ENCODE measurements at regions not wholly inside any gene's neighbourhood (a gene's known extent, or its start where the extent isn't known, plus 50 kb on each side); places are given as distances from the start of the nearest gene placed in this dataset.
"Not testable (repeated sequence)": the region's sequence is repeated elsewhere in the genome, so short reads cannot be mapped to it uniquely, and the experiment has no call there.

DNA sequence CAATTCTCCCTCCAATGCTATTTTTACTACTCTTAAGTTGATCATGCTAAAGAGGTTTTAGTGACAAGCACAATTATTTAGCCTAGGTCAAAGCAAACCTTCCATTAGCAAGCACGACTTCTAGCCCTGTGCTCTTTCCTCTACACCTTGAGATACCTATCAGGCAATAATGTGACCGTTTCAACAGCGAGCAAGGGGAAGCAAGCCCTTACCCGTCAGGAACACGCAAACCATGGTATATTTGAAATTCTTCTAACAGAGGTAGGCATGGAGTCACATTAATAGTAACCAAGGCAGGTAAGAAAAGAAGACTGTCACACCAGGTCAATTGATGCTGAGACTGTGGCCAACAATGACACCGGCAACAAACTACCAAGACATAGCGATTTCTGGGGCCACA lies 68.9 kb upstream of the VGLL4 start:
- Histone ChIP-seq H3K9me2 (replicated peaks; ENCODE audit: insufficient read depth, low read length) (no peaks in the 10 kb centered on the region), H3K9me3 (ENCODE audit: insufficient read depth, low read length) (peaks cover 12% of the 10 kb centered on the region; the same call in 1 of the 2 replicates), H3K27me3 (ENCODE audit: low read length) (no peaks in the 10 kb centered on the region), H3K36me3 (ENCODE audit: low read length) (no peaks in the 10 kb centered on the region), H3K27ac (ENCODE audit: low read depth, low read length) (no peak overlapping the region), H3K4me3 (ENCODE audit: insufficient read depth, low read length, poor library complexity, severe bottlenecking) (no peak overlapping the region), H3K4me2 (ENCODE audit: low read depth, low read length, poor library complexity, severe bottlenecking) (no peak overlapping the region), H2AFZ (ENCODE audit: low read depth, low read length, severe bottlenecking) (no peak overlapping the region), H3K79me2 (ENCODE audit: insufficient read depth, low read length) (peaks cover 20% of the 10 kb centered on the region; the same call in 1 of the 2 replicates), H3K9ac (ENCODE audit: low read length) (no peak overlapping the region), H3F3A (ENCODE audit: insufficient read depth) (peaks cover 13% of the 10 kb centered on the region), H4K20me1 (ENCODE audit: low read depth, low read length) (peaks cover 19% of the 10 kb centered on the region; the same call in 1 of the 2 replicates)
- TF ChIP-seq, protein P1, sequence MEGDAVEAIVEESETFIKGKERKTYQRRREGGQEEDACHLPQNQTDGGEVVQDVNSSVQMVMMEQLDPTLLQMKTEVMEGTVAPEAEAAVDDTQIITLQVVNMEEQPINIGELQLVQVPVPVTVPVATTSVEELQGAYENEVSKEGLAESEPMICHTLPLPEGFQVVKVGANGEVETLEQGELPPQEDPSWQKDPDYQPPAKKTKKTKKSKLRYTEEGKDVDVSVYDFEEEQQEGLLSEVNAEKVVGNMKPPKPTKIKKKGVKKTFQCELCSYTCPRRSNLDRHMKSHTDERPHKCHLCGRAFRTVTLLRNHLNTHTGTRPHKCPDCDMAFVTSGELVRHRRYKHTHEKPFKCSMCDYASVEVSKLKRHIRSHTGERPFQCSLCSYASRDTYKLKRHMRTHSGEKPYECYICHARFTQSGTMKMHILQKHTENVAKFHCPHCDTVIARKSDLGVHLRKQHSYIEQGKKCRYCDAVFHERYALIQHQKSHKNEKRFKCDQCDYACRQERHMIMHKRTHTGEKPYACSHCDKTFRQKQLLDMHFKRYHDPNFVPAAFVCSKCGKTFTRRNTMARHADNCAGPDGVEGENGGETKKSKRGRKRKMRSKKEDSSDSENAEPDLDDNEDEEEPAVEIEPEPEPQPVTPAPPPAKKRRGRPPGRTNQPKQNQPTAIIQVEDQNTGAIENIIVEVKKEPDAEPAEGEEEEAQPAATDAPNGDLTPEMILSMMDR (IDR thresholded peaks at IDR 0.05; ENCODE audit: insufficient read depth, low read length, poor library complexity, severe bottlenecking), result no peak
- no peak for TF ChIP-seq EZH2phosphoT487 (conservative IDR thresholded peaks at IDR 0.05; ENCODE audit: low read length)

DNA sequence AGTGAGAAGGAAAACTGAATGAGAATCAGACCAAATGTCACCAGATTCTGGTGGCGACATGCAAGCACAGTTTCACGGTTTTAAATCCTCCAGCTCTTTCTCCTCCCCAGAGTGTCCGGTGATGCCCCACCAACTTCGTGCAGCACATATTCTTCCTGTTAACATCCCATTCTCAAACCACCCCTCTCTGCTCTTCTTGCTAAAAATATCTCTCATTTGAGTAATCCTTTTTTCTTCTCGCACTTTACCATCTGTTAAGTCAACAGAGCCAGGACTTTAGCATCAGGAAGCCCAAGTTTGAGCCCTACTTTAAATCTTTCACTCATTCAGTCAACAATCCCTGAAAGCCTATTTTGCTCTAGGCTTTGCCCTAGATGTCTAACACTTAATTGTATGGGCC lies 68.2 kb upstream of the VGLL4 start:
- no peak overlapping the region for H3K4me2 ChIP-seq (ENCODE audit: low read depth, low read length, poor library complexity, severe bottlenecking)
- TF ChIP-seq EZH2phosphoT487 (conservative IDR thresholded peaks at IDR 0.05; ENCODE audit: low read length), result no peak
- TF ChIP-seq, protein P1 (IDR thresholded peaks at IDR 0.05; ENCODE audit: insufficient read depth, low read length, poor library complexity, severe bottlenecking), result no peak
- H3K9me3 ChIP-seq (ENCODE audit: insufficient read depth, low read length), result peaks cover 12% of the 10 kb centered on the region; the same call in 1 of the 2 replicates
- no peak overlapping the region for H2AFZ ChIP-seq (ENCODE audit: low read depth, low read length, severe bottlenecking)
- H3K79me2 ChIP-seq (ENCODE audit: insufficient read depth, low read length), result peaks cover 16% of the 10 kb centered on the region; the same call in 1 of the 2 replicates
- no peak overlapping the region for H3K27ac ChIP-seq (ENCODE audit: low read depth, low read length)
- H3K36me3 ChIP-seq (ENCODE audit: low read length), result no peaks in the 10 kb centered on the region
- H3K27me3 ChIP-seq (ENCODE audit: low read length), result no peaks in the 10 kb centered on the region
- H3F3A ChIP-seq (ENCODE audit: insufficient read depth), result peaks cover 7% of the 10 kb centered on the region
- H4K20me1 ChIP-seq (ENCODE audit: low read depth, low read length), result peaks cover 15% of the 10 kb centered on the region; the same call in 1 of the 2 replicates
- H3K9ac ChIP-seq (ENCODE audit: low read length), result no peak overlapping the region
- no peaks in the 10 kb centered on the region for H3K9me2 ChIP-seq (replicated peaks; ENCODE audit: insufficient read depth, low read length)
- no peak overlapping the region for H3K4me3 ChIP-seq (ENCODE audit: insufficient read depth, low read length, poor library complexity, severe bottlenecking)

DNA sequence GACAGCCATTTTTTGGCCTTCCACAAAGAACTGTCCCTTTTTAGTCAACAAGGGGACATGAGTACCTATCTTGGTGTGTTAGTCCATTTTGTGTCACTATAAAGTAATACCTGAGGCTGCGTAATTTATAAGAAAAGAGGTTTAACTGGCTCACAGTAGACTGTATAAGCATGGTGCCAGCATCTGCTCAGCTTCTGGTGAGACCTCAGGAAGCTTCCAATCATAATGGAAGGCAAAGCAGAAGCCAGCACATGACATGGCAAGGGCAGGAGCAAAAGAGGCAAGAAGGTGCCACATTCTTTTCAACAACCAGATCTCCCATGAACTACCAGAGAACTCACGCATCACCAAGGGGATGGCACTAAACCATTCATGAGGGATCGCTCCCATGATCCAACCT lies 66.1 kb upstream of the VGLL4 start:
- H3K79me2 ChIP-seq (ENCODE audit: insufficient read depth, low read length), result peaks cover 23% of the 10 kb centered on the region; the same call in 1 of the 2 replicates
- no peaks in the 10 kb centered on the region for H3K27me3 ChIP-seq (ENCODE audit: low read length)

DNA sequence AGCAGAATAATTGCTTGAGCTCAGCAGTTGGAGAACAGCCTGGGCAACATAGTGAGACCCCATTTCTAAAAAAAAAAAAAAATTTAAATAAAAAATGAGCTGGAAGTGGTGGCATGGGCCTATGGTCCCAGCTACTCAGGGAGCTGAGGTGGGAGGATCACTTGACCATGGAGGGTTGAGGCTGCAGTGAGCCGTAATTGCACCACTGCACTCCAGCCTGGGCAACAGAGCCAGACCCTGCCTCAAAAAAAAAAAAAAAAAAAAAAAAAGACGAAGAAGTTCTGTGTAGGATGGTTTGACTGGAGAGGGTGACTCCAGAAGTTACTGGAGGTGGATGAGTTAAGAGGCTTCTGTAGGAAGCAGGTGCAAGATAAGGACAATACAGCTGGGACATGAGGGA lies 63.4 kb upstream of the VGLL4 start:
- not testable (repeated sequence) for H3K9me2 ChIP-seq (replicated peaks; ENCODE audit: insufficient read depth, low read length); H3K4me2 ChIP-seq (ENCODE audit: low read depth, low read length, poor library complexity, severe bottlenecking); H3F3A ChIP-seq (ENCODE audit: insufficient read depth); H3K36me3 ChIP-seq (ENCODE audit: low read length); H3K9ac ChIP-seq (ENCODE audit: low read length); H2AFZ ChIP-seq (ENCODE audit: low read depth, low read length, severe bottlenecking); H3K27ac ChIP-seq (ENCODE audit: low read depth, low read length); H4K20me1 ChIP-seq (ENCODE audit: low read depth, low read length); H3K4me3 ChIP-seq (ENCODE audit: insufficient read depth, low read length, poor library complexity, severe bottlenecking); H3K27me3 ChIP-seq (ENCODE audit: low read length)
- H3K79me2 ChIP-seq (ENCODE audit: insufficient read depth, low read length), result peaks cover 22% of the 10 kb centered on the region; the same call in 1 of the 2 replicates
- H3K9me3 ChIP-seq (ENCODE audit: insufficient read depth, low read length), result peaks cover 12% of the 10 kb centered on the region; the same call in 1 of the 2 replicates

More for the DNA sequence above, 66.1 kb upstream of the VGLL4 start:
- Histone ChIP-seq H2AFZ (ENCODE audit: low read depth, low read length, severe bottlenecking) (no peak overlapping the region), H3K9me2 (replicated peaks; ENCODE audit: insufficient read depth, low read length) (no peaks in the 10 kb centered on the region), H3K9me3 (ENCODE audit: insufficient read depth, low read length) (peaks cover 12% of the 10 kb centered on the region; the same call in 1 of the 2 replicates), H4K20me1 (ENCODE audit: low read depth, low read length) (peaks cover 9% of the 10 kb centered on the region; the same call in 1 of the 2 replicates), H3F3A (ENCODE audit: insufficient read depth) (no peaks in the 10 kb centered on the region), H3K4me2 (ENCODE audit: low read depth, low read length, poor library complexity, severe bottlenecking) (no peak overlapping the region), H3K36me3 (ENCODE audit: low read length) (no peaks in the 10 kb centered on the region), H3K27ac (ENCODE audit: low read depth, low read length) (no peak overlapping the region), H3K9ac (ENCODE audit: low read length) (no peak overlapping the region), H3K4me3 (ENCODE audit: insufficient read depth, low read length, poor library complexity, severe bottlenecking) (no peak overlapping the region)
- TF ChIP-seq, protein P1 (IDR thresholded peaks at IDR 0.05; ENCODE audit: insufficient read depth, low read length, poor library complexity, severe bottlenecking), result no peak
- TF ChIP-seq EZH2phosphoT487 (conservative IDR thresholded peaks at IDR 0.05; ENCODE audit: low read length), result no peak

All from SU-DHL-6 (cell line).